Neuronal stem cell (in vitro differentiated cells): ENCODE measurements at regions not wholly inside any gene's neighbourhood (a gene's known extent, or its start where the extent isn't known, plus 50 kb on each side); places are given as distances from the start of the nearest gene placed in this dataset.

ENCODE experiments used
- DNase-seq: peaks from one replicate; pipeline ENCODE4 v3.0.0-alpha.2; 2013; ENCODE audit warnings: low spot score
- H2AFZ ChIP-seq: one replicate; pipeline ENCODE4 v1.6.1; 2013; ENCODE audit warnings: mild to moderate bottlenecking, low read length, inconsistent platforms
- H2AK5ac ChIP-seq: 2 replicates; pipeline ENCODE4 v1.6.1; 2013; ENCODE audit warnings: low read depth, mild to moderate bottlenecking, inconsistent platforms, low read length, moderate library complexity, mixed read lengths
- H2BK120ac ChIP-seq: 2 replicates; pipeline ENCODE4 v1.6.1; 2013; ENCODE audit warnings: low read depth, mild to moderate bottlenecking, inconsistent platforms, low read length, moderate library complexity, mixed read lengths
- H2BK12ac ChIP-seq: one replicate; pipeline ENCODE4 v1.6.1; 2013; ENCODE audit warnings: low read length, inconsistent platforms
- H2BK15ac ChIP-seq: 2 replicates; pipeline ENCODE4 v1.6.1; 2013; ENCODE audit warnings: mild to moderate bottlenecking, low read length, inconsistent platforms, mixed read lengths
- H2BK5ac ChIP-seq: one replicate; pipeline ENCODE4 v1.6.1; 2013; ENCODE audit warnings: inconsistent platforms, mild to moderate bottlenecking, low read length, moderate library complexity
- H3K14ac ChIP-seq: one replicate; pipeline ENCODE4 v1.6.1; 2013; ENCODE audit warnings: low read length, inconsistent platforms
- H3K18ac ChIP-seq: 2 replicates; pipeline ENCODE4 v1.6.1; 2013; ENCODE audit warnings: low read length, inconsistent platforms
- H3K23ac ChIP-seq: 2 replicates; pipeline ENCODE4 v1.6.1; 2013; ENCODE audit warnings: low read depth, mild to moderate bottlenecking, mixed read lengths, low read length, inconsistent platforms; ENCODE audit not compliant: poor library complexity
- H3K27ac ChIP-seq: replicated peaks from 3 replicates; pipeline ENCODE4 v1.5.1; 2013; ENCODE audit warnings: low read length, inconsistent platforms
- H3K27me3 ChIP-seq, 3 experiments: 2 replicates each; pipeline ENCODE4 v1.6.1; 2013; ENCODE audit warnings: low read length in 3 of 3, mild to moderate bottlenecking in 2 of 3, inconsistent platforms in 1 of 3, low read depth in 1 of 3, mixed read lengths in 1 of 3, moderate library complexity in 1 of 3; ENCODE audit not compliant: control insufficient read depth in 3 of 3, insufficient read depth in 3 of 3
- H3K36me3 ChIP-seq, 2 donors: replicated peaks in 1 of 2; 2 replicates each; pipeline ENCODE4 v1.6.1; 2013; ENCODE audit warnings: low read length in 2 of 2; ENCODE audit not compliant: control insufficient read depth in 2 of 2, insufficient read depth in 2 of 2
- H3K4ac ChIP-seq: 2 replicates; pipeline ENCODE4 v1.6.1; 2013; ENCODE audit warnings: inconsistent platforms, mild to moderate bottlenecking, low read length, moderate library complexity
- H3K4me1 ChIP-seq, 2 donors: 1 replicate in 1 of 2; 2 replicates in 1 of 2; pipeline ENCODE4 v1.6.1; 2013; ENCODE audit warnings: low read length in 2 of 2, low read depth in 1 of 2; ENCODE audit not compliant: control insufficient read depth in 2 of 2, insufficient read depth in 1 of 2
- H3K4me2 ChIP-seq: one replicate; pipeline ENCODE4 v1.6.1; 2013; ENCODE audit warnings: mild to moderate bottlenecking, low read length, inconsistent platforms; ENCODE audit not compliant: insufficient read depth, poor library complexity, severe bottlenecking
- H3K4me3 ChIP-seq, 2 donors: 2 replicates each; pipeline ENCODE4 v1.5.1; 2013; ENCODE audit warnings: low read length in 2 of 2, mild to moderate bottlenecking in 2 of 2, inconsistent platforms in 1 of 2, moderate library complexity in 1 of 2
- H3K79me1 ChIP-seq: one replicate; pipeline ENCODE4 v1.6.1; 2013; ENCODE audit warnings: low read depth, mild to moderate bottlenecking, inconsistent platforms, low read length, moderate library complexity
- H3K9ac ChIP-seq: one replicate; pipeline ENCODE4 v1.6.1; 2013; ENCODE audit warnings: mild to moderate bottlenecking, low read depth, low read length, inconsistent platforms; ENCODE audit not compliant: poor library complexity
- H3K9me3 ChIP-seq, 2 donors: replicated peaks in 1 of 2; 2 replicates each; pipeline versions ENCODE3 to v1.6.1; 2013; ENCODE audit warnings: low read length in 2 of 2, mild to moderate bottlenecking in 2 of 2, inconsistent platforms in 1 of 2, low read depth in 1 of 2, mixed read lengths in 1 of 2, moderate library complexity in 1 of 2; ENCODE audit not compliant: control insufficient read depth in 2 of 2, insufficient read depth in 1 of 2
- H4K8ac ChIP-seq: one replicate; pipeline ENCODE4 v1.6.1; 2013; ENCODE audit warnings: low read depth, mild to moderate bottlenecking, inconsistent platforms, low read length, moderate library complexity
- H4K91ac ChIP-seq: one replicate; pipeline ENCODE4 v1.6.1; 2013; ENCODE audit warnings: low read length, low read depth, mild to moderate bottlenecking, inconsistent platforms; ENCODE audit not compliant: poor library complexity
- WGBS, 2 donors: extraction: QIAGEN DNeasy Blood & Tissue Kit; methylation state at CpG; one replicate each; pipeline ENCODE4 v1.1.7; 2013; ENCODE audit warnings: missing lambda C conversion rate in 2 of 2, mixed read lengths in 1 of 2; ENCODE audit not compliant: insufficient read length in 2 of 2, insufficient replicate concordance in 1 of 2; ENCODE audit errors: extremely low coverage in 2 of 2; 5-methylcytosine and 5-hydroxymethylcytosine counted together

GRCh38 chr13:62129000-62129551, 713.4 kb upstream of the PCDH20 start:
- Histone ChIP-seq H3K4me2 (no peak overlapping the region), H2AFZ (no peak overlapping the region), H3K23ac (no peak overlapping the region), H3K9me3 (peaks cover 4% of the 10 kb centered on the region in 2 donors), H3K4me1 (peaks cover 0 to 3% of the 10 kb centered on the region in 2 donors), H3K18ac (no peak overlapping the region), H3K4ac (no peak overlapping the region), H3K4me3 (no peak overlapping the region), H3K9ac (no peak overlapping the region), H3K36me3 (peaks cover 0 to 2% of the 10 kb centered on the region in 2 donors), H2BK5ac (no peak overlapping the region), H3K27ac (peak overlapping the region; percentile 46), H4K91ac (no peak overlapping the region), H2BK12ac (no peak overlapping the region), H3K79me1 (no peaks in the 10 kb centered on the region), H3K14ac (no peak overlapping the region), H2AK5ac (no peak overlapping the region), H2BK120ac (no peak overlapping the region), H4K8ac (no peak overlapping the region), H2BK15ac (no peak overlapping the region), H3K27me3 (no peaks in the 10 kb centered on the region)
- DNase-seq = no peak
- no CpG with 5 or more reads among the region's 2 CpGs for WGBS, 2 donors

GRCh38 chr13:62126400-62126799, 710.8 kb upstream of the PCDH20 start:
- Histone ChIP-seq H3K27ac (no peak overlapping the region), H3K9me3 (peaks cover 2% of the 10 kb centered on the region in 2 donors), H2BK12ac (no peak overlapping the region), H3K79me1 (no peaks in the 10 kb centered on the region), H2BK15ac (no peak overlapping the region), H3K14ac (no peak overlapping the region), H3K4me1 (peaks cover 0 to 3% of the 10 kb centered on the region in 2 donors), H2BK5ac (no peak overlapping the region), H3K18ac (no peak overlapping the region), H4K91ac (no peak overlapping the region), H3K4ac (no peak overlapping the region), H3K4me2 (no peak overlapping the region), H3K4me3 (no peak overlapping the region), H3K23ac (no peak overlapping the region), H4K8ac (no peak overlapping the region), H3K27me3 (no peaks in the 10 kb centered on the region), H3K9ac (no peak overlapping the region), H3K36me3 (no peaks in the 10 kb centered on the region), H2AK5ac (no peak overlapping the region), H2BK120ac (no peak overlapping the region), H2AFZ (no peak overlapping the region)
- DNase-seq = no peak
- no CpG with 5 or more reads among the region's 1 CpG for WGBS, 2 donors

- H3K9ac ChIP-seq = no peak overlapping the region
- no peak overlapping the region for H4K8ac ChIP-seq
- no peak overlapping the region for H2BK12ac ChIP-seq
- no peaks in the 10 kb centered on the region for H3K27me3 ChIP-seq
- no peak overlapping the region for H3K4me3 ChIP-seq
- no peak overlapping the region for H4K91ac ChIP-seq
- no peak overlapping the region for H3K14ac ChIP-seq
- no peak overlapping the region for H2BK15ac ChIP-seq
- H2BK120ac ChIP-seq = no peak overlapping the region
- no peak overlapping the region for H3K4me2 ChIP-seq
- no peak overlapping the region for H2BK5ac ChIP-seq
- peaks cover 0 to 3% of the 10 kb centered on the region in 2 donors for H3K4me1 ChIP-seq
- no peak overlapping the region for H2AFZ ChIP-seq
- no peaks in the 10 kb centered on the region for H3K9me3 ChIP-seq
- H3K4ac ChIP-seq = no peak overlapping the region
- H2AK5ac ChIP-seq = no peak overlapping the region
- no peaks in the 10 kb centered on the region for H3K36me3 ChIP-seq
- no CpG with 5 or more reads among the region's 1 CpG for WGBS, 2 donors
- no peak for DNase-seq
- no peaks in the 10 kb centered on the region for H3K79me1 ChIP-seq
- H3K18ac ChIP-seq = no peak overlapping the region
- no peak overlapping the region for H3K27ac ChIP-seq
- H3K23ac ChIP-seq = no peak overlapping the region
Observed at GRCh38 chr13:62125451-62125850, 709.8 kb upstream of the PCDH20 start.

- no peak overlapping the region for H2BK15ac ChIP-seq
- H3K36me3 ChIP-seq = no peaks in the 10 kb centered on the region
- no peak overlapping the region for H4K8ac ChIP-seq
- H3K4me2 ChIP-seq = no peak overlapping the region
- no peak overlapping the region for H2AK5ac ChIP-seq
- H3K9me3 ChIP-seq = no peaks in the 10 kb centered on the region
- no peak overlapping the region for H3K18ac ChIP-seq
- no peaks in the 10 kb centered on the region for H3K79me1 ChIP-seq
- H2BK120ac ChIP-seq = no peak overlapping the region
- WGBS, 2 donors = no CpG with 5 or more reads among the region's 2 CpGs
- H2AFZ ChIP-seq = no peak overlapping the region
- no peak overlapping the region for H3K23ac ChIP-seq
- H4K91ac ChIP-seq = no peak overlapping the region
- no peaks in the 10 kb centered on the region for H3K27me3 ChIP-seq
- no peak overlapping the region for H2BK5ac ChIP-seq
- no peak overlapping the region for H3K27ac ChIP-seq
- H3K4me1 ChIP-seq = no peaks in the 10 kb centered on the region
- H3K4ac ChIP-seq = no peak overlapping the region
- H3K9ac ChIP-seq = no peak overlapping the region
- H3K4me3 ChIP-seq = no peak overlapping the region
- H3K14ac ChIP-seq = no peak overlapping the region
- H2BK12ac ChIP-seq = no peak overlapping the region
- no peak for DNase-seq
Observed at GRCh38 chr13:62123409-62123808, 707.8 kb upstream of the PCDH20 start.
